ENCODE measurements at regions not wholly inside any gene's neighbourhood (a gene's known extent, or its start where the extent isn't known, plus 50 kb on each side); places are given as distances from the start of the nearest gene placed in this dataset.

GRCh38 chr5:2288968-2289367, 406.2 kb upstream of the IRX4 start:
- BruUV-seq (replicated peaks) = no TSS peak
- CTCF ChIA-PET = no interaction called here
- H4K20me1 ChIP-seq (replicated peaks; ENCODE audit: control insufficient read depth, extremely low read depth, insufficient read depth, low read length) = no peaks in the 10 kb centered on the region
- dilution Hi-C loops (cut with MboI; ENCODE audit: extremely low pct_ligation_motif_present, low sequenced_read_pairs) (no loop called here), intact Hi-C loops (cut with micrococcal nuclease) (no loop called here)
- H3K4me2 ChIP-seq (ENCODE audit: insufficient read depth, low read length) = no peak overlapping the region
- FAIRE-seq (no peak), DNase-seq (ENCODE audit: low read depth, low spot score) (no peak)
- no peaks in the 10 kb centered on the region for H3K79me2 ChIP-seq (ENCODE audit: control insufficient read depth, insufficient read depth, low read length)
- H3K27me3 ChIP-seq (ENCODE audit: control insufficient read depth in 2 of 2, insufficient read depth in 2 of 2, low read length in 2 of 2) = no peaks in the 10 kb centered on the region
- no peaks in the 10 kb centered on the region for H3K36me3 ChIP-seq (ENCODE audit: control insufficient read depth in 2 of 2, extremely low read depth in 1 of 2, insufficient read depth in 2 of 2, low read length in 2 of 2)
- TF ChIP-seq EZH2 (IDR thresholded peaks at IDR 0.05; ENCODE audit: borderline replicate concordance, low read depth, low read length, severe bottlenecking) (no peak), JUN (IDR thresholded peaks at IDR 0.05; ENCODE audit: borderline replicate concordance, insufficient read depth, insufficient read length, low read depth) (no peak), MYC (IDR thresholded peaks at IDR 0.05; ENCODE audit: low read depth, low read length) (no peak), FOS (IDR thresholded peaks at IDR 0.05; ENCODE audit: borderline replicate concordance, insufficient read depth, low read length) (no peak), GATA2 (IDR thresholded peaks at IDR 0.05; ENCODE audit: insufficient read depth, insufficient read length, low read depth, low read length) (no peak), POLR2AphosphoS5 (IDR thresholded peaks at IDR 0.05; ENCODE audit: insufficient read depth, low read depth, low read length) (no peak), POLR2A (IDR thresholded peaks at IDR 0.05; ENCODE audit: low read depth, low read length) (no peak)
- TF ChIP-seq, protein P1, sequence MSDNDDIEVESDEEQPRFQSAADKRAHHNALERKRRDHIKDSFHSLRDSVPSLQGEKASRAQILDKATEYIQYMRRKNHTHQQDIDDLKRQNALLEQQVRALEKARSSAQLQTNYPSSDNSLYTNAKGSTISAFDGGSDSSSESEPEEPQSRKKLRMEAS (IDR thresholded peaks at IDR 0.05; ENCODE audit: insufficient read depth, insufficient read length) = no peak
- TF ChIP-seq, protein P2, sequence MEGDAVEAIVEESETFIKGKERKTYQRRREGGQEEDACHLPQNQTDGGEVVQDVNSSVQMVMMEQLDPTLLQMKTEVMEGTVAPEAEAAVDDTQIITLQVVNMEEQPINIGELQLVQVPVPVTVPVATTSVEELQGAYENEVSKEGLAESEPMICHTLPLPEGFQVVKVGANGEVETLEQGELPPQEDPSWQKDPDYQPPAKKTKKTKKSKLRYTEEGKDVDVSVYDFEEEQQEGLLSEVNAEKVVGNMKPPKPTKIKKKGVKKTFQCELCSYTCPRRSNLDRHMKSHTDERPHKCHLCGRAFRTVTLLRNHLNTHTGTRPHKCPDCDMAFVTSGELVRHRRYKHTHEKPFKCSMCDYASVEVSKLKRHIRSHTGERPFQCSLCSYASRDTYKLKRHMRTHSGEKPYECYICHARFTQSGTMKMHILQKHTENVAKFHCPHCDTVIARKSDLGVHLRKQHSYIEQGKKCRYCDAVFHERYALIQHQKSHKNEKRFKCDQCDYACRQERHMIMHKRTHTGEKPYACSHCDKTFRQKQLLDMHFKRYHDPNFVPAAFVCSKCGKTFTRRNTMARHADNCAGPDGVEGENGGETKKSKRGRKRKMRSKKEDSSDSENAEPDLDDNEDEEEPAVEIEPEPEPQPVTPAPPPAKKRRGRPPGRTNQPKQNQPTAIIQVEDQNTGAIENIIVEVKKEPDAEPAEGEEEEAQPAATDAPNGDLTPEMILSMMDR (IDR thresholded peaks at IDR 0.05; ENCODE audit: extremely low read depth in 1 of 2, insufficient read depth in 1 of 2, low read depth in 1 of 2, low read length in 2 of 2) = no peak
- no peak overlapping the region for H2AFZ ChIP-seq (ENCODE audit: low read depth, low read length)
- POLR2A ChIA-PET = no interaction called here
- H3K27ac ChIP-seq (ENCODE audit: insufficient read depth, low read depth, low read length) = no peak overlapping the region
- H3K4me3 ChIP-seq (replicated peaks in 1 of 3; ENCODE audit: insufficient read depth in 1 of 3, low read depth in 1 of 3, low read length in 3 of 3) = no peak overlapping the region
- H3K9me1 ChIP-seq (replicated peaks; ENCODE audit: control insufficient read depth, extremely low read depth, insufficient read depth, low read length) = no peaks in the 10 kb centered on the region
- no peaks in the 10 kb centered on the region for H3K4me1 ChIP-seq (ENCODE audit: control insufficient read depth, extremely low read depth, insufficient read depth, low read length)
- H3K9me3 ChIP-seq (replicated peaks; ENCODE audit: control insufficient read depth, insufficient read depth, low read length) = peaks cover 1% of the 10 kb centered on the region
- H3K9ac ChIP-seq (replicated peaks; ENCODE audit: extremely low read depth, insufficient read depth, low read length) = no peak overlapping the region

Data from endothelial cell of umbilical vein (primary cell).